GM21576 (cell line): ENCODE measurements at regions not wholly inside any gene's neighbourhood (a gene's known extent, or its start where the extent isn't known, plus 50 kb on each side); places are given as distances from the start of the nearest gene placed in this dataset.
"Not testable (repeated sequence)": the region's sequence is repeated elsewhere in the genome, so short reads cannot be mapped to it uniquely, and the experiment has no call there.

Experiments
- ATAC-seq: cut with Tn5 transposase; IDR thresholded peaks from one replicate; pipeline ENCODE4 v1.9.1; 2021; ENCODE audit warnings: mild to moderate bottlenecking, moderate library complexity; ENCODE audit not compliant: unreplicated experiment

- no peak for ATAC-seq
Observed at GRCh38 chr20:22101606-22102005, 396.1 kb downstream of the PAX1 start.

GRCh38 chr20:22100686-22101085 lies 395.2 kb downstream of the PAX1 start:
- ATAC-seq, result no peak

GRCh38 chr20:22099348-22099747 lies 393.9 kb downstream of the PAX1 start:
- ATAC-seq, result no peak

GRCh38 chr20:22098511-22098910 lies 393.0 kb downstream of the PAX1 start:
- no peak for ATAC-seq

GRCh38 chr20:22093122-22093521 lies 387.7 kb downstream of the PAX1 start:
- no peak for ATAC-seq

- ATAC-seq, result no peak
Observed at GRCh38 chr20:22088882-22089281, 383.4 kb downstream of the PAX1 start.

- ATAC-seq, result no peak
Observed at GRCh38 chr20:22080985-22081384, 375.5 kb downstream of the PAX1 start.

- no peak for ATAC-seq
Observed at GRCh38 chr20:22074635-22075034, 369.2 kb downstream of the PAX1 start.

GRCh38 chr20:22071841-22072240 lies 366.4 kb downstream of the PAX1 start:
- ATAC-seq, result no peak

GRCh38 chr20:22070610-22071058 lies 365.2 kb downstream of the PAX1 start:
- no peak for ATAC-seq

GRCh38 chr20:22063753-22064152 lies 358.3 kb downstream of the PAX1 start:
- ATAC-seq, result no peak

GRCh38 chr20:22062874-22063273 lies 357.4 kb downstream of the PAX1 start:
- no peak for ATAC-seq

GRCh38 chr20:22060610-22061009 lies 355.1 kb downstream of the PAX1 start:
- ATAC-seq, result no peak

- no peak for ATAC-seq
Observed at GRCh38 chr20:22058746-22059145, 353.3 kb downstream of the PAX1 start.

GRCh38 chr20:22055981-22056380 lies 350.5 kb downstream of the PAX1 start:
- ATAC-seq, result no peak

- no peak for ATAC-seq
Observed at GRCh38 chr20:22052025-22052650, 346.7 kb downstream of the PAX1 start.

- not testable (repeated sequence) for ATAC-seq
Observed at GRCh38 chr20:22045956-22046507, 340.6 kb downstream of the PAX1 start.

- no peak for ATAC-seq
Observed at GRCh38 chr20:22027423-22027822, 322.0 kb downstream of the PAX1 start.

GRCh38 chr20:22020201-22020600 lies 314.7 kb downstream of the PAX1 start:
- no peak for ATAC-seq

- ATAC-seq, result no peak
Observed at GRCh38 chr20:22008456-22008855, 303.0 kb downstream of the PAX1 start.

- no peak for ATAC-seq
Observed at GRCh38 chr20:22006306-22006705, 300.8 kb downstream of the PAX1 start.

GRCh38 chr20:22005535-22005934 lies 300.1 kb downstream of the PAX1 start:
- ATAC-seq, result no peak

GRCh38 chr20:22004946-22005345 lies 299.5 kb downstream of the PAX1 start:
- ATAC-seq, result no peak
